CD4-positive, alpha-beta T cell (primary cell): ENCODE measurements at regions not wholly inside any gene's neighbourhood (a gene's known extent, or its start where the extent isn't known, plus 50 kb on each side); places are given as distances from the start of the nearest gene placed in this dataset.

Experiments
- ATAC-seq: fragments of 200-7000 bp; cut with Tn5 transposase; one replicate; pipeline ENCODE4 v1.10.0; 2022; ENCODE audit warnings: mild to moderate bottlenecking; ENCODE audit not compliant: poor library complexity
- CTCF ChIA-PET: fragments of 350-600 bp; sonication (Branson Sonifier 250); formaldehyde crosslinking; loops from one replicate; lab custom pipeline; 2021; ENCODE audit warnings: antibody characterized with exemption, inconsistent platforms; lab: Charles Lee
- POLR2A ChIA-PET: fragments of 350-600 bp; sonication (Branson Sonifier 250); formaldehyde crosslinking; loops from one replicate; lab custom pipeline; 2021; ENCODE audit warnings: antibody characterized with exemption, inconsistent platforms; lab: Charles Lee
- DNase-seq, 14 experiments: peaks; one replicate each; pipeline ENCODE4 v3.0.0-alpha.2; 2013 to 2020; ENCODE audit warnings: mixed read lengths in 2 of 14
- H3K27ac ChIP-seq, 2 donors: one replicate each; pipeline versions ENCODE4 v1.5.1 to v1.7.0; 2013; ENCODE audit warnings: low read length in 2 of 2, low read depth in 1 of 2, mild to moderate bottlenecking in 1 of 2
- H3K27me3 ChIP-seq, 2 experiments: 1 replicate in 1 of 2; 2 replicates in 1 of 2; pipeline versions ENCODE4 v1.6.1 to v1.7.0; 2013; ENCODE audit warnings: low read length in 2 of 2, control low read depth in 1 of 2, mild to moderate bottlenecking in 1 of 2, moderate library complexity in 1 of 2; ENCODE audit not compliant: insufficient read depth in 2 of 2, control insufficient read depth in 1 of 2
- H3K36me3 ChIP-seq: one replicate; pipeline ENCODE4 v1.6.1; 2013; ENCODE audit warnings: low read length, control low read depth; ENCODE audit not compliant: insufficient read depth
- H3K4me1 ChIP-seq: one replicate; pipeline ENCODE4 v1.6.1; 2013; ENCODE audit warnings: low read length, control low read depth; ENCODE audit not compliant: insufficient read depth
- H3K4me3 ChIP-seq: one replicate; pipeline ENCODE4 v1.5.1; 2013; ENCODE audit warnings: mild to moderate bottlenecking, low read length, moderate library complexity
- H3K9me3 ChIP-seq, 2 experiments: 1 replicate in 1 of 2; 2 replicates in 1 of 2; pipeline versions ENCODE4 v1.6.1 to v1.7.0; 2013; ENCODE audit warnings: low read length in 2 of 2, mild to moderate bottlenecking in 2 of 2, control low read depth in 1 of 2, moderate library complexity in 1 of 2; ENCODE audit not compliant: control insufficient read depth in 1 of 2, insufficient read depth in 1 of 2
- H3K27ac Mint-ChIP-seq: one replicate; pipeline ENCODE4 v1.8.0; 2020; ENCODE audit warnings: mixed read lengths
- H3K27me3 Mint-ChIP-seq: one replicate; pipeline ENCODE4 v1.8.0; 2021; ENCODE audit warnings: mixed read lengths
- H3K36me3 Mint-ChIP-seq: one replicate; pipeline ENCODE4 v1.8.0; 2021; ENCODE audit warnings: low read depth, mixed read lengths
- H3K4me1 Mint-ChIP-seq: one replicate; pipeline ENCODE4 v1.8.0; 2021; ENCODE audit warnings: low read depth, mixed read lengths
- H3K4me3 Mint-ChIP-seq: one replicate; pipeline ENCODE4 v1.8.0; 2020; ENCODE audit warnings: mild to moderate bottlenecking, mixed read lengths
- H3K9me3 Mint-ChIP-seq: one replicate; pipeline ENCODE4 v1.8.0; 2020; ENCODE audit warnings: mixed read lengths
- CTCF ChIP-seq: fragments of 200-600 bp; IDR thresholded peaks from one replicate; pipeline ENCODE4 v1.8.0; 2022; ENCODE audit warnings: antibody characterized with exemption, mild to moderate bottlenecking
- intact Hi-C, 2 experiments: fragments of 100-400 bp; cut with DNase I in 1 of 2; cut with micrococcal nuclease in 1 of 2; formaldehyde crosslinking; loops; one replicate each; pipeline versions ENCODE4 v1.15.1 to v1.9.0; 2023 to 2025; cut with DNase I, micrococcal nuclease

GRCh38 chr18:34509163-34509562 is 200.9 kb upstream of the DTNA start:
- Histone ChIP-seq H3K9me3 (no peaks in the 10 kb centered on the region), H3K27me3 (no peaks in the 10 kb centered on the region), H3K4me3 (no peak overlapping the region), H3K36me3 (no peaks in the 10 kb centered on the region), H3K4me1 (no peaks in the 10 kb centered on the region), H3K27ac (no peak overlapping the region)
- POLR2A ChIA-PET, result no interaction called here
- no peak for TF ChIP-seq CTCF
- no peak overlapping the region for H3K4me3 Mint-ChIP-seq
- intact Hi-C loops, result no loop called here
- H3K27ac Mint-ChIP-seq, result no peak overlapping the region
- DNase-seq (no peak), ATAC-seq (no peak)
- no peaks in the 10 kb centered on the region for H3K27me3 Mint-ChIP-seq
- CTCF ChIA-PET, result no interaction called here
- H3K9me3 Mint-ChIP-seq, result peaks cover 15% of the 10 kb centered on the region
- no peaks in the 10 kb centered on the region for H3K36me3 Mint-ChIP-seq
- no peaks in the 10 kb centered on the region for H3K4me1 Mint-ChIP-seq

GRCh38 chr18:34509879-34510586 is 200.1 kb upstream of the DTNA start:
- no peaks in the 10 kb centered on the region for H3K36me3 ChIP-seq
- no peak for TF ChIP-seq CTCF
- no peaks in the 10 kb centered on the region for H3K9me3 ChIP-seq
- Mint-ChIP-seq H3K36me3 (no peaks in the 10 kb centered on the region), H3K4me3 (no peak overlapping the region), H3K27ac (no peak overlapping the region), H3K27me3 (no peaks in the 10 kb centered on the region), H3K9me3 (peaks cover 15% of the 10 kb centered on the region), H3K4me1 (no peaks in the 10 kb centered on the region)
- H3K4me1 ChIP-seq, result no peaks in the 10 kb centered on the region
- DNase-seq (no peak), ATAC-seq (no peak)
- intact Hi-C loops, result no loop called here
- H3K27me3 ChIP-seq, result no peaks in the 10 kb centered on the region
- ChIA-PET POLR2A (no interaction called here), CTCF (no interaction called here)
- no peak overlapping the region for H3K27ac ChIP-seq
- no peak overlapping the region for H3K4me3 ChIP-seq

GRCh38 chr18:34510926-34511325 is 199.2 kb upstream of the DTNA start:
- DNase-seq (no peak), ATAC-seq (no peak)
- H3K27ac ChIP-seq, result no peak overlapping the region
- H3K9me3 ChIP-seq, result no peaks in the 10 kb centered on the region
- no peaks in the 10 kb centered on the region for H3K36me3 Mint-ChIP-seq
- ChIA-PET POLR2A (no interaction called here), CTCF (no interaction called here)
- H3K36me3 ChIP-seq, result no peaks in the 10 kb centered on the region
- intact Hi-C loops, result no loop called here
- no peaks in the 10 kb centered on the region for H3K4me1 ChIP-seq
- no peak overlapping the region for H3K4me3 ChIP-seq
- H3K9me3 Mint-ChIP-seq, result peaks cover 10% of the 10 kb centered on the region
- no peak overlapping the region for H3K27ac Mint-ChIP-seq
- no peak overlapping the region for H3K4me3 Mint-ChIP-seq
- H3K27me3 Mint-ChIP-seq, result no peaks in the 10 kb centered on the region
- no peaks in the 10 kb centered on the region for H3K27me3 ChIP-seq
- no peaks in the 10 kb centered on the region for H3K4me1 Mint-ChIP-seq
- TF ChIP-seq CTCF, result no peak
